H9 (cell line): ENCODE measurements at regions not wholly inside any gene's neighbourhood (a gene's known extent, or its start where the extent isn't known, plus 50 kb on each side); places are given as distances from the start of the nearest gene placed in this dataset.

ENCODE experiments used
- DNase-seq: peaks from one replicate; pipeline ENCODE4 v3.0.0-alpha.2; 2017
- H2AFZ ChIP-seq: one replicate; pipeline ENCODE4 v1.6.1; 2013; ENCODE audit warnings: mild to moderate bottlenecking, low read length, control low read depth, moderate library complexity
- H2AK5ac ChIP-seq: 2 replicates; pipeline ENCODE4 v1.6.1; 2013; ENCODE audit warnings: low read length, control low read depth, mixed read lengths; ENCODE audit not compliant: insufficient read length
- H2BK120ac ChIP-seq: one replicate; pipeline ENCODE4 v1.6.1; 2013; ENCODE audit warnings: low read depth, mild to moderate bottlenecking, low read length, control low read depth, inconsistent platforms; ENCODE audit not compliant: poor library complexity, severe bottlenecking
- H2BK12ac ChIP-seq: 2 replicates; pipeline ENCODE4 v1.6.1; 2013; ENCODE audit warnings: low read length, control low read depth, mixed read lengths, low read depth; ENCODE audit not compliant: insufficient read length
- H2BK15ac ChIP-seq: 2 replicates; pipeline ENCODE4 v1.6.1; 2013; ENCODE audit warnings: low read depth, low read length, control low read depth
- H2BK20ac ChIP-seq: one replicate; pipeline ENCODE4 v1.6.1; 2013; ENCODE audit warnings: low read depth, mild to moderate bottlenecking, low read length, control low read depth, inconsistent platforms; ENCODE audit not compliant: poor library complexity, severe bottlenecking
- H2BK5ac ChIP-seq: 2 replicates; pipeline ENCODE4 v1.6.1; 2013; ENCODE audit warnings: low read length, control low read depth, mixed read lengths; ENCODE audit not compliant: insufficient read length
- H3K14ac ChIP-seq: 2 replicates; pipeline ENCODE4 v1.6.1; 2013; ENCODE audit warnings: low read length, control low read depth; ENCODE audit not compliant: insufficient read depth
- H3K18ac ChIP-seq: 2 replicates; pipeline ENCODE4 v1.6.1; 2013; ENCODE audit warnings: low read depth, mild to moderate bottlenecking, mixed read lengths, low read length, control low read depth; ENCODE audit not compliant: insufficient read length
- H3K23ac ChIP-seq: 2 replicates; pipeline ENCODE4 v1.6.1; 2013; ENCODE audit warnings: low read length, control low read depth, mixed read lengths, low read depth; ENCODE audit not compliant: insufficient read length
- H3K23me2 ChIP-seq: 2 replicates; pipeline ENCODE4 v1.6.1; 2013; ENCODE audit warnings: low read depth, mild to moderate bottlenecking, mixed read lengths, low read length, control low read depth; ENCODE audit not compliant: insufficient read length, poor library complexity, severe bottlenecking
- H3K27ac ChIP-seq: 2 replicates; pipeline ENCODE4 v1.5.1; 2013; ENCODE audit warnings: low read length, control low read depth, mixed read lengths, low read depth; ENCODE audit not compliant: insufficient read length
- H3K27me3 ChIP-seq: 2 replicates; pipeline ENCODE4 v1.6.1; 2013; ENCODE audit warnings: low read length, control low read depth, inconsistent platforms; ENCODE audit not compliant: insufficient read depth
- H3K4ac ChIP-seq: 2 replicates; pipeline ENCODE4 v1.6.1; 2013; ENCODE audit warnings: low read depth, mild to moderate bottlenecking, control low read depth, inconsistent platforms, low read length, moderate library complexity
- H3K4me1 ChIP-seq: 2 replicates; pipeline ENCODE4 v1.6.1; 2013; ENCODE audit warnings: low read length, control low read depth, inconsistent platforms; ENCODE audit not compliant: insufficient read depth
- H3K4me2 ChIP-seq: 2 replicates; pipeline ENCODE4 v1.6.1; 2013; ENCODE audit warnings: low read length, control low read depth, mixed read lengths; ENCODE audit not compliant: insufficient read length, insufficient read depth
- H3K56ac ChIP-seq: 2 replicates; pipeline ENCODE4 v1.6.1; 2013; ENCODE audit warnings: low read depth, mild to moderate bottlenecking, mixed read lengths, low read length, control low read depth; ENCODE audit not compliant: insufficient read length
- H3K79me1 ChIP-seq: 2 replicates; pipeline ENCODE4 v1.6.1; 2013; ENCODE audit warnings: low read depth, mild to moderate bottlenecking, moderate library complexity, low read length, control low read depth, inconsistent platforms; ENCODE audit not compliant: insufficient read depth, poor library complexity, severe bottlenecking
- H3K79me2 ChIP-seq: 2 replicates; pipeline ENCODE4 v1.6.1; 2013; ENCODE audit warnings: low read length, control low read depth, inconsistent platforms; ENCODE audit not compliant: insufficient read depth
- H3K9ac ChIP-seq: 2 replicates; pipeline ENCODE4 v1.6.1; 2013; ENCODE audit warnings: low read length, control low read depth, mixed read lengths; ENCODE audit not compliant: insufficient read length; ENCODE audit errors: extremely low read depth
- H3K9me3 ChIP-seq: one replicate; pipeline ENCODE4 v1.6.1; 2013; ENCODE audit warnings: low read depth, low read length, inconsistent platforms; ENCODE audit not compliant: control insufficient read depth
- H3T11ph ChIP-seq: one replicate; pipeline ENCODE4 v1.6.1; 2013; ENCODE audit warnings: mild to moderate bottlenecking, low read length, control low read depth, inconsistent platforms
- H4K20me1 ChIP-seq: one replicate; pipeline ENCODE4 v1.6.1; 2013; ENCODE audit not compliant: control insufficient read depth, insufficient read length, insufficient read depth
- H4K5ac ChIP-seq: 2 replicates; pipeline ENCODE4 v1.6.1; 2013; ENCODE audit warnings: low read depth, mild to moderate bottlenecking, mixed read lengths, low read length, control low read depth; ENCODE audit not compliant: insufficient read length
- H4K8ac ChIP-seq: replicated peaks from 2 replicates; pipeline ENCODE4 v1.6.1; 2013; ENCODE audit warnings: low read length, control low read depth, mixed read lengths, low read depth; ENCODE audit not compliant: insufficient read length
- H4K91ac ChIP-seq: 2 replicates; pipeline ENCODE4 v1.6.1; 2013; ENCODE audit warnings: low read depth, mild to moderate bottlenecking, moderate library complexity, mixed read lengths, low read length, control low read depth; ENCODE audit not compliant: insufficient read length
- H3K27ac Mint-ChIP-seq, 3 experiments: 2 replicates in 2 of 3; 3 replicates in 1 of 3; pipeline ENCODE4 v1.8.0; 2020 to 2021; ENCODE audit warnings: mixed read lengths in 3 of 3, mild to moderate bottlenecking in 1 of 3, moderate library complexity in 1 of 3
- H3K27me3 Mint-ChIP-seq: 2 replicates; pipeline ENCODE4 v1.8.0; 2021; ENCODE audit warnings: low read depth, mild to moderate bottlenecking, moderate library complexity, mixed read lengths
- H3K36me3 Mint-ChIP-seq, 3 experiments: 2 replicates in 2 of 3; 3 replicates in 1 of 3; pipeline ENCODE4 v1.8.0; 2020 to 2021; ENCODE audit warnings: low read depth in 3 of 3, mixed read lengths in 3 of 3; ENCODE audit not compliant: insufficient read depth in 1 of 3
- H3K4me1 Mint-ChIP-seq, 2 experiments: 2 replicates each; pipeline ENCODE4 v1.8.0; 2020; ENCODE audit warnings: mixed read lengths in 2 of 2
- H3K4me3 Mint-ChIP-seq, 2 experiments: 2 replicates in 1 of 2; 3 replicates in 1 of 2; pipeline ENCODE4 v1.8.0; 2020 to 2021; ENCODE audit warnings: mild to moderate bottlenecking in 2 of 2, mixed read lengths in 2 of 2, moderate library complexity in 1 of 2
- H3K9me3 Mint-ChIP-seq, 2 experiments: 2 replicates in 1 of 2; 3 replicates in 1 of 2; pipeline ENCODE4 v1.8.0; 2020; ENCODE audit warnings: mild to moderate bottlenecking in 2 of 2, mixed read lengths in 2 of 2, moderate library complexity in 1 of 2
- CTCF ChIP-seq: fragments of 200-600 bp; sonication (generic); conservative IDR thresholded peaks from 3 replicates; pipeline ENCODE4 v1.8.0; 2021; ENCODE audit warnings: antibody characterized with exemption, mild to moderate bottlenecking
- WGBS: extraction: QIAGEN DNeasy Blood & Tissue Kit; methylation state at CpG from one replicate; pipeline ENCODE4 v1.1.7; 2013; ENCODE audit warnings: missing lambda C conversion rate, low lambda C conversion rate, mixed read lengths; ENCODE audit not compliant: insufficient read length; ENCODE audit errors: extremely low coverage; 5-methylcytosine and 5-hydroxymethylcytosine counted together

DNA sequence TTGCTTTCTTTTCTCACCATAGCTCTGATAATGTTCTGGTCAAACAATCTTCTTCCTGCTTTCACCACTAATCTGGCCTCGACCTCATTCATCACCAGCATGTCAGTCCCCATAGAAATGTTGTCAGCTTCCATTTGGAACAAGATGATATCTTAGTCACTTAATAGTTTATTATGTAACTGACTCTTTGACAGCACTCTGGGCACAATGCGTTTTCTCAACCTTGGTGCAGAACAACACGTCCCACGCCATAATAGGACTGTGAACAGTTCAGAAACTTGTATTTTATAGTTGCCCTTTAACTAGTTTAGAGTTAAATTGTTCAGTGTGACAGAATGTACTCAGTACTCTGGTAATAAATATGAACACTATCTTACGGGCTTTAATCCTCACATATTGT is 106.0 kb downstream of the MC4R start:
- H3K23me2 ChIP-seq, result no peaks in the 10 kb centered on the region
- no peaks in the 10 kb centered on the region for H4K20me1 ChIP-seq
- WGBS, result no CpG with 5 or more reads among the region's 5 CpGs
- no peak overlapping the region for H2BK12ac ChIP-seq
- H3K9me3 ChIP-seq, result no peaks in the 10 kb centered on the region
- H3K4ac ChIP-seq, result no peak overlapping the region
- H3K36me3 Mint-ChIP-seq, result peaks cover 0 to 4% (median 2%) of the 10 kb centered on the region in 3 experiments; a peak in 1 of 7 replicates
- no peak overlapping the region for H3K14ac ChIP-seq
- H3K4me1 Mint-ChIP-seq, result no peaks in the 10 kb centered on the region
- H3T11ph ChIP-seq, result no peak overlapping the region
- no peak overlapping the region for H3K27ac ChIP-seq
- H2BK15ac ChIP-seq, result no peak overlapping the region
- H3K4me2 ChIP-seq, result no peak overlapping the region
- no peak overlapping the region; a peak in 1 of 7 replicates for H3K27ac Mint-ChIP-seq
- H2BK120ac ChIP-seq, result no peak overlapping the region
- no peaks in the 10 kb centered on the region for H3K79me2 ChIP-seq
- no peak overlapping the region for H3K56ac ChIP-seq
- H3K23ac ChIP-seq, result no peak overlapping the region
- no peak overlapping the region for H2AK5ac ChIP-seq
- no peaks in the 10 kb centered on the region for H3K4me1 ChIP-seq
- H4K91ac ChIP-seq, result no peak overlapping the region
- H3K18ac ChIP-seq, result no peak overlapping the region
- no peak overlapping the region for H2AFZ ChIP-seq
- no peaks in the 10 kb centered on the region for H3K27me3 ChIP-seq
- DNase-seq, result no peak
- no peak overlapping the region for H4K5ac ChIP-seq
- no peak overlapping the region for H2BK20ac ChIP-seq
- H3K9me3 Mint-ChIP-seq, result peaks cover 0 to 3% of the 10 kb centered on the region in 2 experiments; a peak in 1 of 5 replicates
- no peak overlapping the region for H3K9ac ChIP-seq
- H3K4me3 Mint-ChIP-seq, result no peak overlapping the region
- H2BK5ac ChIP-seq, result no peak overlapping the region
- H3K27me3 Mint-ChIP-seq, result no peaks in the 10 kb centered on the region
- no peaks in the 10 kb centered on the region for H3K79me1 ChIP-seq
- no peak overlapping the region for H4K8ac ChIP-seq
- TF ChIP-seq CTCF, result no peak
